ENCODE measurements at regions not wholly inside any gene's neighbourhood (a gene's known extent, or its start where the extent isn't known, plus 50 kb on each side); places are given as distances from the start of the nearest gene placed in this dataset.

GRCh38 chr18:57915865-57916582 is 112.9 kb upstream of the ATP8B1 start:
- TF ChIP-seq EZH2phosphoT487 (conservative IDR thresholded peaks at IDR 0.05; ENCODE audit: low read length) (no peak), CTCF (IDR thresholded peaks at IDR 0.05; ENCODE audit: insufficient read depth, low read length, poor library complexity, severe bottlenecking) (no peak)
